HG02884 (cell line): ENCODE measurements at regions not wholly inside any gene's neighbourhood (a gene's known extent, or its start where the extent isn't known, plus 50 kb on each side); places are given as distances from the start of the nearest gene placed in this dataset.

ENCODE experiments used
- ATAC-seq: cut with Tn5 transposase; IDR thresholded peaks from one replicate; pipeline ENCODE4 v1.9.1; 2021; ENCODE audit warnings: mild to moderate bottlenecking, moderate library complexity; ENCODE audit not compliant: unreplicated experiment

GRCh38 chr21:19767546-19767945 lies 1230.7 kb upstream of the NCAM2 start:
- no peak for ATAC-seq

GRCh38 chr21:19771881-19772280 lies 1226.3 kb upstream of the NCAM2 start:
- ATAC-seq: no peak

GRCh38 chr21:19776076-19776475 lies 1222.1 kb upstream of the NCAM2 start:
- ATAC-seq: no peak

- no peak for ATAC-seq
Measured at GRCh38 chr21:19781881-19782652, 1216.1 kb upstream of the NCAM2 start.

- ATAC-seq: no peak
Measured at GRCh38 chr21:19785941-19786340, 1212.3 kb upstream of the NCAM2 start.

- no peak for ATAC-seq
Measured at GRCh38 chr21:19792004-19792403, 1206.2 kb upstream of the NCAM2 start.

GRCh38 chr21:19807201-19807600 lies 1191.0 kb upstream of the NCAM2 start:
- ATAC-seq: no peak

GRCh38 chr21:19810779-19811178 lies 1187.4 kb upstream of the NCAM2 start:
- no peak for ATAC-seq

GRCh38 chr21:19830446-19830845 lies 1167.8 kb upstream of the NCAM2 start:
- no peak for ATAC-seq

GRCh38 chr21:19832551-19832950 lies 1165.7 kb upstream of the NCAM2 start:
- ATAC-seq: no peak

- no peak for ATAC-seq
Measured at GRCh38 chr21:19833082-19833481, 1165.1 kb upstream of the NCAM2 start.

- no peak for ATAC-seq
Measured at GRCh38 chr21:19842601-19843000, 1155.6 kb upstream of the NCAM2 start.

GRCh38 chr21:19844334-19844733 lies 1153.9 kb upstream of the NCAM2 start:
- no peak for ATAC-seq

GRCh38 chr21:19850157-19850556 lies 1148.1 kb upstream of the NCAM2 start:
- ATAC-seq: no peak

GRCh38 chr21:19853061-19853460 lies 1145.1 kb upstream of the NCAM2 start:
- no peak for ATAC-seq

GRCh38 chr21:19853709-19854575 lies 1144.3 kb upstream of the NCAM2 start:
- ATAC-seq: no peak

GRCh38 chr21:19855522-19855921 lies 1142.7 kb upstream of the NCAM2 start:
- ATAC-seq: no peak

- no peak for ATAC-seq
Measured at GRCh38 chr21:19864476-19864875, 1133.7 kb upstream of the NCAM2 start.

GRCh38 chr21:19870682-19871081 lies 1127.5 kb upstream of the NCAM2 start:
- no peak for ATAC-seq

GRCh38 chr21:19874521-19874920 lies 1123.7 kb upstream of the NCAM2 start:
- ATAC-seq: no peak

GRCh38 chr21:19878133-19878532 lies 1120.1 kb upstream of the NCAM2 start:
- no peak for ATAC-seq

GRCh38 chr21:19899645-19900044 lies 1098.6 kb upstream of the NCAM2 start:
- ATAC-seq: no peak
